ENCODE measurements at regions not wholly inside any gene's neighbourhood (a gene's known extent, or its start where the extent isn't known, plus 50 kb on each side); places are given as distances from the start of the nearest gene placed in this dataset.

GRCh38 chr1:96366516-96366915 is 355.1 kb upstream of the PTBP2 start:
- dilution Hi-C loops (cut with MboI; ENCODE audit: extremely low pct_ligation_motif_present, low sequenced_read_pairs) (no loop called here), intact Hi-C loops (cut with micrococcal nuclease) (no loop called here)
- Histone ChIP-seq H3K36me3 (ENCODE audit: control insufficient read depth in 2 of 2, extremely low read depth in 1 of 2, insufficient read depth in 2 of 2, low read length in 2 of 2) (no peaks in the 10 kb centered on the region), H2AFZ (ENCODE audit: low read depth, low read length) (no peak overlapping the region), H3K9ac (replicated peaks; ENCODE audit: extremely low read depth, insufficient read depth, low read length) (no peak overlapping the region), H3K4me1 (ENCODE audit: control insufficient read depth, extremely low read depth, insufficient read depth, low read length) (peaks cover 57% of the 10 kb centered on the region), H4K20me1 (replicated peaks; ENCODE audit: control insufficient read depth, extremely low read depth, insufficient read depth, low read length) (no peaks in the 10 kb centered on the region), H3K4me2 (ENCODE audit: insufficient read depth, low read length) (no peak overlapping the region), H3K9me1 (replicated peaks; ENCODE audit: control insufficient read depth, extremely low read depth, insufficient read depth, low read length) (no peaks in the 10 kb centered on the region), H3K9me3 (replicated peaks; ENCODE audit: control insufficient read depth, insufficient read depth, low read length) (no peaks in the 10 kb centered on the region), H3K27me3 (ENCODE audit: control insufficient read depth in 2 of 2, insufficient read depth in 2 of 2, low read length in 2 of 2) (no peaks in the 10 kb centered on the region), H3K27ac (ENCODE audit: insufficient read depth, low read depth, low read length) (no peak overlapping the region), H3K4me3 (replicated peaks in 1 of 3; ENCODE audit: insufficient read depth in 1 of 3, low read depth in 1 of 3, low read length in 3 of 3) (no peak overlapping the region), H3K79me2 (ENCODE audit: control insufficient read depth, insufficient read depth, low read length) (no peaks in the 10 kb centered on the region)
- ChIA-PET POLR2A (no interaction called here), CTCF (interaction anchor here (0.7 to 1.8 kb wide), 2 partner anchors 10 to 29 kb away, joined by 3 to 5 read pairs; no protein-coding TSS in a partner anchor)
- TF ChIP-seq JUN (IDR thresholded peaks at IDR 0.05; ENCODE audit: borderline replicate concordance, insufficient read depth, insufficient read length, low read depth): no peak
- TF ChIP-seq FOS (IDR thresholded peaks at IDR 0.05; ENCODE audit: borderline replicate concordance, insufficient read depth, low read length): no peak
- TF ChIP-seq MYC (IDR thresholded peaks at IDR 0.05; ENCODE audit: low read depth, low read length): no peak
- TF ChIP-seq, protein P1, sequence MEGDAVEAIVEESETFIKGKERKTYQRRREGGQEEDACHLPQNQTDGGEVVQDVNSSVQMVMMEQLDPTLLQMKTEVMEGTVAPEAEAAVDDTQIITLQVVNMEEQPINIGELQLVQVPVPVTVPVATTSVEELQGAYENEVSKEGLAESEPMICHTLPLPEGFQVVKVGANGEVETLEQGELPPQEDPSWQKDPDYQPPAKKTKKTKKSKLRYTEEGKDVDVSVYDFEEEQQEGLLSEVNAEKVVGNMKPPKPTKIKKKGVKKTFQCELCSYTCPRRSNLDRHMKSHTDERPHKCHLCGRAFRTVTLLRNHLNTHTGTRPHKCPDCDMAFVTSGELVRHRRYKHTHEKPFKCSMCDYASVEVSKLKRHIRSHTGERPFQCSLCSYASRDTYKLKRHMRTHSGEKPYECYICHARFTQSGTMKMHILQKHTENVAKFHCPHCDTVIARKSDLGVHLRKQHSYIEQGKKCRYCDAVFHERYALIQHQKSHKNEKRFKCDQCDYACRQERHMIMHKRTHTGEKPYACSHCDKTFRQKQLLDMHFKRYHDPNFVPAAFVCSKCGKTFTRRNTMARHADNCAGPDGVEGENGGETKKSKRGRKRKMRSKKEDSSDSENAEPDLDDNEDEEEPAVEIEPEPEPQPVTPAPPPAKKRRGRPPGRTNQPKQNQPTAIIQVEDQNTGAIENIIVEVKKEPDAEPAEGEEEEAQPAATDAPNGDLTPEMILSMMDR (IDR thresholded peaks at IDR 0.05; ENCODE audit: extremely low read depth in 1 of 2, insufficient read depth in 1 of 2, low read depth in 1 of 2, low read length in 2 of 2): no peak
- no peak for TF ChIP-seq POLR2AphosphoS5 (IDR thresholded peaks at IDR 0.05; ENCODE audit: insufficient read depth, low read depth, low read length)
- TF ChIP-seq POLR2A (IDR thresholded peaks at IDR 0.05; ENCODE audit: low read depth, low read length): no peak
- TF ChIP-seq GATA2 (IDR thresholded peaks at IDR 0.05; ENCODE audit: insufficient read depth, insufficient read length, low read depth, low read length): no peak
- TF ChIP-seq MAX (IDR thresholded peaks at IDR 0.05; ENCODE audit: insufficient read depth, insufficient read length): no peak
- no peak for TF ChIP-seq EZH2 (IDR thresholded peaks at IDR 0.05; ENCODE audit: borderline replicate concordance, low read depth, low read length, severe bottlenecking)
- FAIRE-seq: no peak
- no TSS peak for BruUV-seq (replicated peaks)
- DNase-seq (ENCODE audit: low read depth, low spot score): no peak

Measured in endothelial cell of umbilical vein (primary cell).